Gastrocnemius medialis (tissue), 4 donors: ENCODE measurements at regions not wholly inside any gene's neighbourhood (a gene's known extent, or its start where the extent isn't known, plus 50 kb on each side); places are given as distances from the start of the nearest gene placed in this dataset.

Source experiments
- POLR2A ChIP-seq, 2 donors: fragments of 450-650 bp; IDR thresholded peaks; one replicate each; pipeline ENCODE4 v1.6.1; 2017; ENCODE audit warnings: antibody characterized with exemption in 2 of 2, mild to moderate bottlenecking in 2 of 2, moderate library complexity in 2 of 2
- TF ChIP-seq, protein P1 (sequence below), 5 experiments: fragments of 450-650 bp in 3 of 5; fragments of 200-600 bp in 2 of 5; sonication (generic) in 2 of 5; IDR thresholded peaks in 4 of 5; conservative IDR thresholded peaks in 1 of 5; 1 replicate in 4 of 5; 2 replicates in 1 of 5; pipeline ENCODE4 v1.5.1; 2016 to 2019; ENCODE audit warnings: antibody characterized with exemption in 5 of 5, mild to moderate bottlenecking in 3 of 5, moderate library complexity in 3 of 5

DNA sequence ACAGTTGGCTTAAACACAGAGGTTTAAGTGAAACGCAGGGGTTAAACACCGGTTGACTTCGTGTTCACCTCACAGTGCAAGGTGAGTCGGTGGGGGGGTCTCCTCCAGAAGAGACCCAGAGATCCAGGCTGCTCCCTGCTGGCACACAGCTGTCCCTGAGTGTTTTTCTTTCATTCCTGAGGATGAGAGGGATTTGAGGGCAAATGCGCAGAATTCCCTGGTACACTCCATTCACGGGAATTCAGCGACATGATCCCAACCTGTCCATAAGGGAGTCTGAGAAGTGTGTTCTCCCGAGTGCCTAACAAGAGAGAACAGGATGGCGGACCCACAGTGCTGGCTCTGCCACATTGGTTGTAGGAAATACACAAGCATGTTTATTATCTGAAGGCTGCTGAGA, 107.2 kb upstream of the ESRRB start:
- TF ChIP-seq, protein P1, sequence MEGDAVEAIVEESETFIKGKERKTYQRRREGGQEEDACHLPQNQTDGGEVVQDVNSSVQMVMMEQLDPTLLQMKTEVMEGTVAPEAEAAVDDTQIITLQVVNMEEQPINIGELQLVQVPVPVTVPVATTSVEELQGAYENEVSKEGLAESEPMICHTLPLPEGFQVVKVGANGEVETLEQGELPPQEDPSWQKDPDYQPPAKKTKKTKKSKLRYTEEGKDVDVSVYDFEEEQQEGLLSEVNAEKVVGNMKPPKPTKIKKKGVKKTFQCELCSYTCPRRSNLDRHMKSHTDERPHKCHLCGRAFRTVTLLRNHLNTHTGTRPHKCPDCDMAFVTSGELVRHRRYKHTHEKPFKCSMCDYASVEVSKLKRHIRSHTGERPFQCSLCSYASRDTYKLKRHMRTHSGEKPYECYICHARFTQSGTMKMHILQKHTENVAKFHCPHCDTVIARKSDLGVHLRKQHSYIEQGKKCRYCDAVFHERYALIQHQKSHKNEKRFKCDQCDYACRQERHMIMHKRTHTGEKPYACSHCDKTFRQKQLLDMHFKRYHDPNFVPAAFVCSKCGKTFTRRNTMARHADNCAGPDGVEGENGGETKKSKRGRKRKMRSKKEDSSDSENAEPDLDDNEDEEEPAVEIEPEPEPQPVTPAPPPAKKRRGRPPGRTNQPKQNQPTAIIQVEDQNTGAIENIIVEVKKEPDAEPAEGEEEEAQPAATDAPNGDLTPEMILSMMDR (IDR thresholded peaks at IDR 0.05 in 4 of 5, conservative IDR thresholded peaks at IDR 0.05 in 1 of 5), result no peak
- no peak for TF ChIP-seq POLR2A (IDR thresholded peaks at IDR 0.05)
